Retinal pigment epithelial cell (primary cell): ENCODE measurements at regions not wholly inside any gene's neighbourhood (a gene's known extent, or its start where the extent isn't known, plus 50 kb on each side); places are given as distances from the start of the nearest gene placed in this dataset.

Source experiments
- DNase-seq: peaks from one replicate; pipeline ENCODE4 v3.0.0-alpha.2; 2010; ENCODE audit warnings: low read depth
- H3K4me3 ChIP-seq: 2 replicates; pipeline ENCODE4 v1.5.1; 2011; ENCODE audit warnings: mild to moderate bottlenecking, low read length, control low read depth, moderate library complexity
- CTCF ChIP-seq: conservative IDR thresholded peaks from 2 replicates; pipeline ENCODE4 v1.5.1; 2011; ENCODE audit warnings: low read depth, low read length, control low read depth, inconsistent platforms

GRCh38 chr7:26995666-26996065, 100.1 kb downstream of the HOXA1 start:
- no peak for DNase-seq
- no peak overlapping the region for H3K4me3 ChIP-seq
- TF ChIP-seq CTCF: no peak

GRCh38 chr7:26993816-26994810, 101.7 kb downstream of the HOXA1 start:
- no peak for TF ChIP-seq CTCF
- no peak for DNase-seq
- H3K4me3 ChIP-seq: no peak overlapping the region

GRCh38 chr7:26992670-26993069, 103.1 kb downstream of the HOXA1 start:
- no peak overlapping the region for H3K4me3 ChIP-seq
- DNase-seq: no peak
- TF ChIP-seq CTCF: no peak

- no peak for TF ChIP-seq CTCF
- no peak overlapping the region for H3K4me3 ChIP-seq
- no peak for DNase-seq
Measured at GRCh38 chr7:26991796-26992195, 104.0 kb downstream of the HOXA1 start.

- H3K4me3 ChIP-seq: no peak overlapping the region
- DNase-seq: no peak
- TF ChIP-seq CTCF: no peak
Measured at GRCh38 chr7:26989897-26990670, 105.7 kb downstream of the HOXA1 start.

- DNase-seq: no peak
- no peak overlapping the region for H3K4me3 ChIP-seq
- no peak for TF ChIP-seq CTCF
Measured at GRCh38 chr7:26988836-26989374, 106.9 kb downstream of the HOXA1 start.
